Trophoblast cell (in vitro differentiated cells and primary cell): ENCODE measurements at regions not wholly inside any gene's neighbourhood (a gene's known extent, or its start where the extent isn't known, plus 50 kb on each side); places are given as distances from the start of the nearest gene placed in this dataset.
"Not testable (repeated sequence)": the region's sequence is repeated elsewhere in the genome, so short reads cannot be mapped to it uniquely, and the experiment has no call there.

Experiments
- DNase-seq, 2 donors: peaks; one replicate each; pipeline ENCODE4 v3.0.0-alpha.2; 2016
- H2AFZ ChIP-seq: 2 replicates; pipeline ENCODE4 v1.6.1; 2013; ENCODE audit warnings: low read length, moderate library complexity, mild to moderate bottlenecking; ENCODE audit not compliant: insufficient read depth, poor library complexity
- H2AK5ac ChIP-seq: 2 replicates; pipeline ENCODE4 v1.6.1; 2013; ENCODE audit warnings: mild to moderate bottlenecking, low read length
- H2BK120ac ChIP-seq: 2 replicates; pipeline ENCODE4 v1.6.1; 2013; ENCODE audit warnings: low read length, mild to moderate bottlenecking, moderate library complexity; ENCODE audit not compliant: insufficient read depth, poor library complexity
- H2BK12ac ChIP-seq: 2 replicates; pipeline ENCODE4 v1.6.1; 2013; ENCODE audit warnings: mild to moderate bottlenecking, low read length, moderate library complexity
- H2BK5ac ChIP-seq: 2 replicates; pipeline ENCODE4 v1.6.1; 2013; ENCODE audit warnings: low read length, low read depth, moderate library complexity, mild to moderate bottlenecking; ENCODE audit not compliant: poor library complexity
- H3K14ac ChIP-seq: 2 replicates; pipeline ENCODE4 v1.6.1; 2013; ENCODE audit warnings: mild to moderate bottlenecking, low read length
- H3K18ac ChIP-seq: 2 replicates; pipeline ENCODE4 v1.6.1; 2013; ENCODE audit warnings: mild to moderate bottlenecking, low read length
- H3K23ac ChIP-seq: 2 replicates; pipeline ENCODE4 v1.6.1; 2013; ENCODE audit warnings: low read length
- H3K27ac ChIP-seq: 2 replicates; pipeline ENCODE4 v1.5.1; 2013; ENCODE audit warnings: low read depth, mild to moderate bottlenecking, inconsistent platforms, low read length, moderate library complexity
- H3K27me3 ChIP-seq: 2 replicates; pipeline ENCODE4 v1.6.1; 2013; ENCODE audit warnings: inconsistent platforms, mild to moderate bottlenecking, low read length, moderate library complexity; ENCODE audit not compliant: insufficient read depth
- H3K36me3 ChIP-seq, 2 experiments: 1 replicate in 1 of 2; 2 replicates in 1 of 2; pipeline ENCODE4 v1.6.1; 2013; ENCODE audit warnings: low read length in 2 of 2, mild to moderate bottlenecking in 2 of 2, moderate library complexity in 1 of 2; ENCODE audit not compliant: insufficient read depth in 2 of 2, control insufficient read depth in 1 of 2
- H3K4ac ChIP-seq: 2 replicates; pipeline ENCODE4 v1.6.1; 2013; ENCODE audit warnings: low read depth, mild to moderate bottlenecking, low read length, moderate library complexity
- H3K4me1 ChIP-seq, 2 experiments: 1 replicate in 1 of 2; 2 replicates in 1 of 2; pipeline ENCODE4 v1.6.1; 2013; ENCODE audit warnings: low read length in 2 of 2, mild to moderate bottlenecking in 2 of 2, moderate library complexity in 1 of 2; ENCODE audit not compliant: insufficient read depth in 2 of 2, control insufficient read depth in 1 of 2
- H3K4me2 ChIP-seq: 2 replicates; pipeline ENCODE4 v1.6.1; 2013; ENCODE audit warnings: inconsistent platforms, mild to moderate bottlenecking, low read length, moderate library complexity
- H3K4me3 ChIP-seq: 2 replicates; pipeline ENCODE4 v1.5.1; 2013; ENCODE audit warnings: mild to moderate bottlenecking, low read depth, low read length, inconsistent platforms
- H3K79me1 ChIP-seq: one replicate; pipeline ENCODE4 v1.6.1; 2013; ENCODE audit warnings: low read length
- H3K79me2 ChIP-seq: 2 replicates; pipeline ENCODE4 v1.6.1; 2013; ENCODE audit warnings: low read length, mild to moderate bottlenecking; ENCODE audit not compliant: control insufficient read depth, insufficient read depth, poor library complexity
- H3K9ac ChIP-seq: 2 replicates; pipeline ENCODE4 v1.6.1; 2013; ENCODE audit warnings: mild to moderate bottlenecking, low read length
- H3K9me3 ChIP-seq: 2 replicates; pipeline ENCODE4 v1.6.1; 2013; ENCODE audit warnings: low read depth, mild to moderate bottlenecking, control low read depth, inconsistent platforms, low read length; ENCODE audit not compliant: insufficient read depth
- H4K12ac ChIP-seq: 2 replicates; pipeline ENCODE4 v1.6.1; 2013; ENCODE audit warnings: low read depth, mild to moderate bottlenecking, low read length, moderate library complexity
- H4K8ac ChIP-seq: 2 replicates; pipeline ENCODE4 v1.6.1; 2013; ENCODE audit warnings: low read depth, mild to moderate bottlenecking, low read length, moderate library complexity
- H4K91ac ChIP-seq: one replicate; pipeline ENCODE4 v1.6.1; 2013; ENCODE audit warnings: low read depth, mild to moderate bottlenecking, low read length, moderate library complexity
- WGBS: extraction: QIAGEN DNeasy Blood & Tissue Kit; methylation state at CpG from one replicate; pipeline ENCODE4 v1.1.7; 2013; ENCODE audit warnings: missing lambda C conversion rate; ENCODE audit not compliant: insufficient read length, insufficient coverage; ENCODE audit errors: extremely low coverage; 5-methylcytosine and 5-hydroxymethylcytosine counted together

GRCh38 chr12:73716143-73716542 is 821.5 kb upstream of the ATXN7L3B start:
- not testable (repeated sequence) for H2AFZ ChIP-seq, H2BK12ac ChIP-seq, H3K27ac ChIP-seq, H3K4me1 ChIP-seq, H3K4me2 ChIP-seq, H3K4ac ChIP-seq, H3K36me3 ChIP-seq, H3K27me3 ChIP-seq, H4K8ac ChIP-seq, H4K12ac ChIP-seq, H4K91ac ChIP-seq, H3K9me3 ChIP-seq, H3K9ac ChIP-seq, DNase-seq, H2BK5ac ChIP-seq, H3K14ac ChIP-seq, H3K79me2 ChIP-seq, H2AK5ac ChIP-seq, H3K79me1 ChIP-seq, H2BK120ac ChIP-seq, H3K18ac ChIP-seq, H3K4me3 ChIP-seq, H3K23ac ChIP-seq
- no CpG with 5 or more reads among the region's 2 CpGs for WGBS

- no CpG with 5 or more reads among the region's 5 CpGs for WGBS
- H2BK120ac ChIP-seq: no peak overlapping the region
Observed at GRCh38 chr12:73719223-73719622, 818.4 kb upstream of the ATXN7L3B start.

GRCh38 chr12:73726881-73727280 is 810.8 kb upstream of the ATXN7L3B start:
- H2BK120ac ChIP-seq: no peak overlapping the region
- no peaks in the 10 kb centered on the region for H3K4me1 ChIP-seq
- DNase-seq: no peak
- no peak overlapping the region for H2BK12ac ChIP-seq
- H4K12ac ChIP-seq: no peak overlapping the region
- H4K8ac ChIP-seq: no peak overlapping the region
- no peak overlapping the region for H3K9ac ChIP-seq
- no peak overlapping the region for H3K23ac ChIP-seq
- WGBS: no CpG with 5 or more reads among the region's 6 CpGs
- H3K36me3 ChIP-seq: no peaks in the 10 kb centered on the region
- no peak overlapping the region for H4K91ac ChIP-seq
- no peaks in the 10 kb centered on the region for H3K27me3 ChIP-seq
- H3K4me2 ChIP-seq: no peak overlapping the region
- no peak overlapping the region for H3K14ac ChIP-seq
- H2AK5ac ChIP-seq: no peak overlapping the region
- H3K18ac ChIP-seq: no peak overlapping the region
- no peak overlapping the region for H2BK5ac ChIP-seq
- no peak overlapping the region for H3K4ac ChIP-seq
- no peak overlapping the region for H3K27ac ChIP-seq
- H3K79me2 ChIP-seq: no peaks in the 10 kb centered on the region
- H3K9me3 ChIP-seq: no peaks in the 10 kb centered on the region
- no peak overlapping the region for H3K4me3 ChIP-seq
- no peak overlapping the region for H2AFZ ChIP-seq
- H3K79me1 ChIP-seq: no peaks in the 10 kb centered on the region

More at GRCh38 chr12:73719223-73719622, 818.4 kb upstream of the ATXN7L3B start:
- Histone ChIP-seq H2BK5ac (no peak overlapping the region), H3K4me3 (no peak overlapping the region), H3K4me2 (no peak overlapping the region), H3K27me3 (no peaks in the 10 kb centered on the region), H3K9ac (no peak overlapping the region), H3K14ac (no peak overlapping the region), H3K4ac (no peak overlapping the region), H4K12ac (no peak overlapping the region), H3K27ac (no peak overlapping the region), H4K8ac (no peak overlapping the region), H3K4me1 (no peaks in the 10 kb centered on the region), H4K91ac (no peak overlapping the region), H3K18ac (no peak overlapping the region), H2AFZ (no peak overlapping the region), H2BK12ac (no peak overlapping the region), H3K79me2 (no peaks in the 10 kb centered on the region), H3K79me1 (no peaks in the 10 kb centered on the region), H3K36me3 (no peaks in the 10 kb centered on the region), H3K23ac (no peak overlapping the region), H2AK5ac (no peak overlapping the region), H3K9me3 (no peaks in the 10 kb centered on the region)
- DNase-seq: no peak

- Histone ChIP-seq H3K4me3 (no peak overlapping the region), H2BK120ac (no peak overlapping the region), H3K27me3 (no peaks in the 10 kb centered on the region), H2BK12ac (no peak overlapping the region), H4K12ac (no peak overlapping the region), H3K4me2 (no peak overlapping the region), H2AK5ac (no peak overlapping the region), H3K4me1 (no peaks in the 10 kb centered on the region), H3K4ac (no peak overlapping the region), H3K27ac (no peak overlapping the region), H3K9ac (no peak overlapping the region), H2AFZ (no peak overlapping the region), H4K91ac (no peak overlapping the region), H3K18ac (no peak overlapping the region), H2BK5ac (no peak overlapping the region), H3K14ac (no peak overlapping the region), H3K79me2 (no peaks in the 10 kb centered on the region), H3K79me1 (no peaks in the 10 kb centered on the region), H4K8ac (no peak overlapping the region), H3K23ac (no peak overlapping the region), H3K9me3 (no peaks in the 10 kb centered on the region), H3K36me3 (no peaks in the 10 kb centered on the region)
- no CpG with 5 or more reads among the region's 1 CpG for WGBS
- no peak for DNase-seq
Observed at GRCh38 chr12:73731658-73732057, 806.0 kb upstream of the ATXN7L3B start.
